ENCODE measurements at regions not wholly inside any gene's neighbourhood (a gene's known extent, or its start where the extent isn't known, plus 50 kb on each side); places are given as distances from the start of the nearest gene placed in this dataset.
A peak's percentile ranks its signal among the peaks of the same experiment; 100 is the strongest.
"Not testable (repeated sequence)": the region's sequence is repeated elsewhere in the genome, so short reads cannot be mapped to it uniquely, and the experiment has no call there.

- H3K36me3 Mint-ChIP-seq: no peaks in the 10 kb centered on the region
- no peak overlapping the region for H3K4me3 Mint-ChIP-seq
- DNase-seq (no peak), ATAC-seq (no peak)
- peaks cover 3 to 7% (median 5%) of the 10 kb centered on the region in 4 donors for H3K4me1 Mint-ChIP-seq
- POLR2A ChIA-PET: no interaction called here
- no peaks in the 10 kb centered on the region for H3K9me3 Mint-ChIP-seq
- H3K27ac Mint-ChIP-seq: no peak overlapping the region
- peaks cover 4 to 24% (median 7%) of the 10 kb centered on the region in 5 donors for H3K27me3 Mint-ChIP-seq
Observed at GRCh38 chr18:76712511-76713140, 109.7 kb upstream of the ZNF236 start.

DNA sequence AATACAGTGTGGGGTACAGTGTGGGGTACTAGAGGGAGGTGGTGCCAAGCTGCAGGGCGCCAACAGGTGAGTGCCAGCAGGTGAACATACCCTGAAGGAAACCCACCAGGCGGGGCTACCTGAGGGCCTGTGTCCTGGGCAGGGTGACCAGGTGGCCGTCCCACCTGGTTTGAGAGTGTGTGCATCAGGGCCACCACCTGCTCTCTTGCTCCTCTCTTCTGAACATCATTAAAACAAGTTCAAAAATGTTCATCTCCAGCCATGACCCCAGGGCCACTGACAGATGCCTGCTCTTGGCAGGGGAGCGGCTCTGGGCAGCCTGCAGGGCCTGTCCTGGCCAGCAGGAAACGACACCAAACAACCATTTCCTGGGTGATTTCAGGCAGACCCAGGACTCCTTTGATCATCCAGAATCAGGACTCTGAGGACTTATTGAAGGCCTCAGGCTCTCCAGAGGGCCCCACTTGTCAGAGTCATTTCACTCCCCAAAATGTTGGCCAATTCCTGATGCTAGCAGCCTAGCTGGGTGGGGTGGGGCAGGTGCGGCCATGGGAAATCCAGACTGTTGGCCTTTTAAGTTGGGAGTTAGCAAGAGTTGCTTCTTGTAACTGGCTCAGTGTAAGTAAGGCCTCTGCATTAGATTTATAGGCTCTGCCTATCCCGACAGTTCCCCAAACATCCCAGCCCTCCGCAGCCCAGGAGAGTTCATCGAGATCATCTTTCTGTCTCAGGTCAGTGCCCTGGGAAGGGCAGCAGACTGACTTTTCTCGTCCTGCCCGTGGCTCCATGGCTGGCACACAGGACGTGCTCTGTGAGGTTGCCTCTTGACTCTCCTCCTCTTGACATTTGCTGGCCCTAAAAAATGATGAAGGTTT is 111.5 kb upstream of the ZNF236 start:
- H3K27ac Mint-ChIP-seq: peak overlapping the region in 1 of 10 donors; percentile 34

GRCh38 chr18:76709659-76710645 is 112.4 kb upstream of the ZNF236 start:
- Mint-ChIP-seq H3K4me1 (peaks cover 3 to 7% (median 5%) of the 10 kb centered on the region in 4 donors), H3K4me3 (peak overlapping the region in 2 of 10 donors; percentile 6 to 13), H3K36me3 (no peaks in the 10 kb centered on the region), H3K27me3 (peaks cover 0 to 16% (median 2%) of the 10 kb centered on the region in 5 donors), H3K27ac (peak overlapping the region in 1 of 10 donors; percentile 34), H3K9me3 (no peaks in the 10 kb centered on the region)
- DNase-seq: peak; percentile 29 to 73 (median 54)
- POLR2A ChIA-PET: interaction anchor here (0.9 to 1.6 kb wide), 4 partner anchors 9 to 320 kb away, joined by 3 to 9 read pairs (median 4); no protein-coding TSS in a partner anchor
- ATAC-seq: peak; percentile 83 to 90

More for the DNA sequence above, 111.5 kb upstream of the ZNF236 start:
- H3K27me3 Mint-ChIP-seq: peaks cover 2 to 20% (median 7%) of the 10 kb centered on the region in 5 donors
- ATAC-seq (no peak), DNase-seq (peak in 1 of 10 donors; percentile 48)
- no peaks in the 10 kb centered on the region for H3K9me3 Mint-ChIP-seq
- POLR2A ChIA-PET: interaction anchor here (0.9 to 1.1 kb wide), 2 partner anchors 10 to 321 kb away, joined by 3 to 4 read pairs; no protein-coding TSS in a partner anchor
- H3K4me3 Mint-ChIP-seq: peak overlapping the region in 1 of 10 donors; percentile 45
- H3K36me3 Mint-ChIP-seq: no peaks in the 10 kb centered on the region
- H3K4me1 Mint-ChIP-seq: peaks cover 3 to 7% (median 5%) of the 10 kb centered on the region in 4 donors

- POLR2A ChIA-PET: interaction anchor here (1.2 to 1.6 kb wide), 2 partner anchors 8 to 309 kb away, joined by 3 to 9 read pairs; no protein-coding TSS in a partner anchor
- H3K27ac Mint-ChIP-seq: no peak overlapping the region
Observed at GRCh38 chr18:76708722-76709353, 113.5 kb upstream of the ZNF236 start.

GRCh38 chr18:76708071-76708721 is 114.2 kb upstream of the ZNF236 start:
- H3K27ac Mint-ChIP-seq: no peak overlapping the region
- DNase-seq (peak in 1 of 10 donors; percentile 53), ATAC-seq (no peak)
- H3K36me3 Mint-ChIP-seq: no peaks in the 10 kb centered on the region
- H3K4me3 Mint-ChIP-seq: no peak overlapping the region
- H3K9me3 Mint-ChIP-seq: no peaks in the 10 kb centered on the region
- POLR2A ChIA-PET: no interaction called here
- peaks cover 3 to 7% (median 5%) of the 10 kb centered on the region in 4 donors for H3K4me1 Mint-ChIP-seq
- peaks cover 0 to 6% (median 2%) of the 10 kb centered on the region in 5 donors for H3K27me3 Mint-ChIP-seq

More at GRCh38 chr18:76708722-76709353, 113.5 kb upstream of the ZNF236 start:
- ATAC-seq: no peak
- Mint-ChIP-seq H3K9me3 (no peaks in the 10 kb centered on the region), H3K36me3 (no peaks in the 10 kb centered on the region), H3K4me1 (peaks cover 3 to 7% (median 5%) of the 10 kb centered on the region in 4 donors), H3K27me3 (peaks cover 0 to 10% (median 0%) of the 10 kb centered on the region in 5 donors), H3K4me3 (no peak overlapping the region)
- DNase-seq: peak in 1 of 10 donors; percentile 42

GRCh38 chr18:76707534-76707933 is 114.8 kb upstream of the ZNF236 start:
- H3K27me3 Mint-ChIP-seq: peaks cover 0 to 13% (median 4%) of the 10 kb centered on the region in 5 donors
- no peak overlapping the region for H3K4me3 Mint-ChIP-seq
- H3K36me3 Mint-ChIP-seq: no peaks in the 10 kb centered on the region
- peaks cover 3 to 7% (median 5%) of the 10 kb centered on the region in 4 donors for H3K4me1 Mint-ChIP-seq
- POLR2A ChIA-PET: no interaction called here
- DNase-seq: no peak
- no peaks in the 10 kb centered on the region for H3K9me3 Mint-ChIP-seq
- ATAC-seq: no peak
- H3K27ac Mint-ChIP-seq: no peak overlapping the region

DNA sequence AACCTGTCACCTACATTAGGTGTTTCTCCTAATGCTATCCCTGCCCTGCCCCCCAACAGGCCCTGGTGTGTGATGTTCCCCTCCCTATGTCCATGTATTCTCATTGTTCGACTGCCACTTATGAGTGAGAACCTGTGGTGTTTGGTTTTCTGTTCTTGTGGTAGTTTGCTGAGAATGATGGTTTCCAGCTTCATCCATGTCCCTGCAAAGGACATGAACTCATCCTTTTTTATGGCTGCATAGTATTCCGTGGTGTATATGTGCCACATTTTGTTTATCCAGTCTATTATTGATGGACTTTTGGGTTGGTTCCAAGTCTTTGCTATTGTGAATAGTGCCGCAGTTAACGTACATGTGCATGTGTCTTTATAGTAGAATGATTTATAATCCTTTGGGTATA is 117.8 kb upstream of the ZNF236 start:
- H3K27me3 Mint-ChIP-seq: peaks cover 7 to 23% (median 7%) of the 10 kb centered on the region in 5 donors
- H3K27ac Mint-ChIP-seq, H3K4me1 Mint-ChIP-seq, DNase-seq, H3K36me3 Mint-ChIP-seq, POLR2A ChIA-PET, H3K4me3 Mint-ChIP-seq, ATAC-seq, H3K9me3 Mint-ChIP-seq: not testable (repeated sequence)

- POLR2A ChIA-PET: no interaction called here
- H3K36me3 Mint-ChIP-seq: peaks cover 0 to 2% (median 0%) of the 10 kb centered on the region in 3 donors
- no peak for ATAC-seq
- H3K27me3 Mint-ChIP-seq: peaks cover 21 to 66% (median 35%) of the 10 kb centered on the region in 5 donors
- peaks cover 2 to 6% (median 3%) of the 10 kb centered on the region in 4 donors for H3K4me1 Mint-ChIP-seq
- H3K9me3 Mint-ChIP-seq: peaks cover 0 to 4% (median 0%) of the 10 kb centered on the region in 9 donors
- H3K4me3 Mint-ChIP-seq: no peak overlapping the region
- peak in 1 of 10 donors; percentile 15 for DNase-seq
- no peak overlapping the region for H3K27ac Mint-ChIP-seq
Observed at GRCh38 chr18:76699923-76700322, 122.4 kb upstream of the ZNF236 start.

GRCh38 chr18:76697441-76697901 is 124.9 kb upstream of the ZNF236 start:
- H3K4me1 Mint-ChIP-seq: peaks cover 2 to 6% (median 3%) of the 10 kb centered on the region in 4 donors
- H3K9me3 Mint-ChIP-seq: peaks cover 0 to 4% (median 0%) of the 10 kb centered on the region in 9 donors
- DNase-seq (peak in 1 of 10 donors; percentile 47), ATAC-seq (no peak)
- H3K4me3 Mint-ChIP-seq: no peak overlapping the region
- no peak overlapping the region for H3K27ac Mint-ChIP-seq
- POLR2A ChIA-PET: no interaction called here
- peaks cover 21 to 68% (median 41%) of the 10 kb centered on the region in 5 donors for H3K27me3 Mint-ChIP-seq
- peaks cover 0 to 2% (median 0%) of the 10 kb centered on the region in 3 donors for H3K36me3 Mint-ChIP-seq

DNA sequence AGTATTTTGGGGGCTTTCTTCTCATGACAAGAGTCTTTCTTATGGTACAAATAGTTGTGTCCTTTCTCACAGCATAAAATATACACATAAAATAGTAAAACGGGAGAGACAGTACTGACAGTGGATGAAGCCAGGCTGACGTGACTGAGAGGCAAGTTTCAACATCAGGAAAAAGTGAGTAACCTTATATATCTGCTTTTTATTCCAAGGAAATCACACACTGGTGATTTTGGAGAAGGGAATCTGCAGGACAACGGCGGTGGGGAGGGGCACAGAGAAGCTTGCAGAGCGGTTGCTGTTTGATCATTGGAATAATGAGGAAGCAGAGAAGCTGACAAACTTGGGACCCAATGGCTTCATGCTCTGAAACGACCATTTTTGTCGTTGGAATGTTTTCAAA is 130.6 kb upstream of the ZNF236 start:
- peaks cover 0 to 4% (median 0%) of the 10 kb centered on the region in 9 donors for H3K9me3 Mint-ChIP-seq
- ATAC-seq (no peak), DNase-seq (peak in 1 of 10 donors; percentile 9)
- peaks cover 0 to 6% (median 2%) of the 10 kb centered on the region in 4 donors for H3K4me1 Mint-ChIP-seq
- peaks cover 13 to 67% (median 40%) of the 10 kb centered on the region in 5 donors for H3K27me3 Mint-ChIP-seq
- peaks cover 0 to 2% (median 0%) of the 10 kb centered on the region in 3 donors for H3K36me3 Mint-ChIP-seq
- POLR2A ChIA-PET: no interaction called here
- no peak overlapping the region for H3K27ac Mint-ChIP-seq
- no peak overlapping the region for H3K4me3 Mint-ChIP-seq

DNA sequence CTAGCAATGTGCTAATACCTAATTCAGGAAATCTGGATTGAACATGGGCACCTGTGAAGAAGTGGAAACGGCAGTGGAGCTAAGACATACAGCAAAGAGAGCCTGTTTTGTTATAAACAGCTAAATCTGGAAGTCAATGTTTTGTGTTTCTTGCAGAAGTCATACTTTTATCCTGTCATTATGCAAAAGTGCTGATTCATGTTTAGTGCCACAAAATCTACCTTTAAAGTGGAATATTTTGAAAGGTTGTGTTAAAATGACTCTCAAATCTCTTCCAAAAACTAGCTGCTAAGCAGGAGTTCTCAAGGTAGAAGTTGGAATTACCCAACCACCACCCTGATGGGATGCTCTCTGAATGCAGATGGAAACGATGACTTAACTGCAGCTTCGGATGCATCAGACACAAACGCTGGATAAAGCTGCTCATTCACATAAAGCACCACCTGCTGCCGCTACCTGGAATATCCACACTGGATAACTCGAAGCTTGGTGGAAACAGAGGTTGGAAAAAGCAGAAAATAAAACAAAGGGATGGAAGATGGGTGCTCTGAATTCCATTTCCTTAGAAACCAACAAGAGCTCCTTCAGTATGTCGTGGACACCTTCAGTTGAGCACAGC is 132.6 kb upstream of the ZNF236 start:
- DNase-seq (no peak), ATAC-seq (no peak)
- POLR2A ChIA-PET: no interaction called here
- Mint-ChIP-seq H3K36me3 (no peaks in the 10 kb centered on the region), H3K27me3 (peaks cover 10 to 59% (median 39%) of the 10 kb centered on the region in 5 donors), H3K4me1 (peaks cover 0 to 7% (median 3%) of the 10 kb centered on the region in 4 donors), H3K9me3 (no peaks in the 10 kb centered on the region), H3K27ac (no peak overlapping the region), H3K4me3 (no peak overlapping the region)
